ENCODE measurements at regions not wholly inside any gene's neighbourhood (a gene's known extent, or its start where the extent isn't known, plus 50 kb on each side); places are given as distances from the start of the nearest gene placed in this dataset.

DNA sequence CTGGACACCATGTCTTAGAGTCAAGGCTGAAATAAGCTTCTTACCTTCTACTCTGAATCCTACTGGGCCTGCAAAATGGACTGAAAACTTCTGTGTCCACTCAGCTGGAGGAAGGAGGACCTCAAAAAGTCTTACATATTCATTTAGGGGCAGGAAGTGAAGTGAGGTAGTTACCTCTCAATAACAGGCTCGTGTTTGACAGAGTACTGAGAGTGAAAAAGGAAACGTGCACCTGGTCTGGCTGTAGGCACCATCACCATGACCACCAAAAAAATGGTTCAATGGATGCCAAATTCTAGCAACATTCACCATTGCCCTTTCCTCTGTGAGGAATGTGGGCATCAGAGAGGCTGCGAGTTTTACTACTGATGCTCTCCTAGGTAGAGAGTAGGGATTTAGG is 176.2 kb downstream of the RFC3 start:
- H2AK5ac ChIP-seq (ENCODE audit: low read length), result no peak overlapping the region
- no peak overlapping the region for H4K8ac ChIP-seq (ENCODE audit: low read depth, low read length)
- no peak overlapping the region for H3K9ac ChIP-seq (ENCODE audit: low read length)
- H3K4me1 ChIP-seq (ENCODE audit: control insufficient read depth in 1 of 2, insufficient read depth in 2 of 2, low read length in 2 of 2), result peaks cover 3 to 8% of the 10 kb centered on the region in 2 experiments
- H3K23ac ChIP-seq (ENCODE audit: low read length), result no peak overlapping the region
- no peak overlapping the region for H3K4me3 ChIP-seq (ENCODE audit: low read depth, low read length)
- H3K9me3 ChIP-seq (ENCODE audit: insufficient read depth, low read depth, low read length), result no peaks in the 10 kb centered on the region
- H4K12ac ChIP-seq (ENCODE audit: low read depth, low read length), result no peak overlapping the region
- H3K4ac ChIP-seq (ENCODE audit: low read depth, low read length), result no peak overlapping the region
- no peak overlapping the region for H4K91ac ChIP-seq (ENCODE audit: low read depth, low read length)
- no peaks in the 10 kb centered on the region for H3K79me2 ChIP-seq (ENCODE audit: control insufficient read depth, insufficient read depth, low read length, poor library complexity)
- H3K36me3 ChIP-seq (ENCODE audit: control insufficient read depth in 1 of 2, insufficient read depth in 2 of 2, low read length in 2 of 2), result no peaks in the 10 kb centered on the region
- peaks cover 3% of the 10 kb centered on the region for H3K79me1 ChIP-seq (ENCODE audit: low read length)
- no peak overlapping the region for H2AFZ ChIP-seq (ENCODE audit: insufficient read depth, low read length, poor library complexity)
- H3K18ac ChIP-seq (ENCODE audit: low read length), result no peak overlapping the region
- no CpG with 5 or more reads among the region's 3 CpGs for WGBS (ENCODE audit: extremely low coverage, insufficient coverage, insufficient read length)
- no peak overlapping the region for H2BK120ac ChIP-seq (ENCODE audit: insufficient read depth, low read length, poor library complexity)
- no peak overlapping the region for H2BK5ac ChIP-seq (ENCODE audit: low read depth, low read length, poor library complexity)
- no peaks in the 10 kb centered on the region for H3K27me3 ChIP-seq (ENCODE audit: insufficient read depth, low read length)
- H3K14ac ChIP-seq (ENCODE audit: low read length), result no peak overlapping the region
- no peak overlapping the region for H3K4me2 ChIP-seq (ENCODE audit: low read length)
- no peak overlapping the region for H3K27ac ChIP-seq (ENCODE audit: low read depth, low read length)
- no peak for DNase-seq
- no peak overlapping the region for H2BK12ac ChIP-seq (ENCODE audit: low read length)

DNA sequence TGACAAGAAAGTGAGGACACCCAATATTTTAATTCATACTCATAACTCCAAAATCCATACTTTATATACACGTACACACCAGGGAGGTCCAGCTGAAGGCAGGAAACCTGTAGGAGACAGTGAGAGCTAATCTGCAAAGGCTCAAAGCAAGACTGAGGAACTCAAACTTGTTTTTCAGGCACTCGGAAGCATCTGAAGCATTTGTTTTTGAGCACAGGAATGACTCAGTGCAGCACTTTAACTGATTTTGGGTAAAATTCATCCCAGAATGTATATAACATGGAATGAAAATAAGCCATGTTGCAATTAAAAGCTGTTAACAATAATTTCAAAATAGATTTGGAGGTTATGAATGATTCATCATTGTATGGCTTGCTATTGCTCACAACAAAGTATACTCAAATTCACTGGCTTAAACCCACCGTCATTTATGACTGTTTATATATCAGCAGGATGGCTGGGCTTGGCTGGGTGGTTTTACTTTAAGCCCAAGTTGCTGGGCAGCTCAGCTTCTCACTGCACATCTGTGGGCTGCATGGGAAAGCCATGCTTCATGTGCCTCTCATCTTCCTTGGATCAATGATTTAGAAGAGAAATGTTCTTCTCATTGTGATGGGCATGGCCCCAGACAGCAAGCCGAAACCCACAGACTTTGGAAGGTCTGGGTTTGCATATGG is 177.0 kb downstream of the RFC3 start:
- no peak overlapping the region for H2BK5ac ChIP-seq (ENCODE audit: low read depth, low read length, poor library complexity)
- peaks cover 3% of the 10 kb centered on the region for H3K79me1 ChIP-seq (ENCODE audit: low read length)
- H3K36me3 ChIP-seq (ENCODE audit: control insufficient read depth in 1 of 2, insufficient read depth in 2 of 2, low read length in 2 of 2), result no peaks in the 10 kb centered on the region
- no peak overlapping the region for H3K27ac ChIP-seq (ENCODE audit: low read depth, low read length)
- no peak overlapping the region for H3K18ac ChIP-seq (ENCODE audit: low read length)
- no peak overlapping the region for H3K4me2 ChIP-seq (ENCODE audit: low read length)
- H3K9ac ChIP-seq (ENCODE audit: low read length), result no peak overlapping the region
- no peak overlapping the region for H2AK5ac ChIP-seq (ENCODE audit: low read length)
- no peaks in the 10 kb centered on the region for H3K79me2 ChIP-seq (ENCODE audit: control insufficient read depth, insufficient read depth, low read length, poor library complexity)
- peaks cover 3 to 8% of the 10 kb centered on the region in 2 experiments for H3K4me1 ChIP-seq (ENCODE audit: control insufficient read depth in 1 of 2, insufficient read depth in 2 of 2, low read length in 2 of 2)
- H3K4me3 ChIP-seq (ENCODE audit: low read depth, low read length), result no peak overlapping the region
- no peak overlapping the region for H2AFZ ChIP-seq (ENCODE audit: insufficient read depth, low read length, poor library complexity)
- H2BK12ac ChIP-seq (ENCODE audit: low read length), result peak overlapping the region; percentile 19
- no peak overlapping the region for H2BK120ac ChIP-seq (ENCODE audit: insufficient read depth, low read length, poor library complexity)
- peak; percentile 65 to 92 for DNase-seq
- no peak overlapping the region for H3K14ac ChIP-seq (ENCODE audit: low read length)
- WGBS (ENCODE audit: extremely low coverage, insufficient coverage, insufficient read length), result no CpG with 5 or more reads among the region's 4 CpGs
- H4K8ac ChIP-seq (ENCODE audit: low read depth, low read length), result no peak overlapping the region
- H3K9me3 ChIP-seq (ENCODE audit: insufficient read depth, low read depth, low read length), result no peaks in the 10 kb centered on the region
- H3K4ac ChIP-seq (ENCODE audit: low read depth, low read length), result no peak overlapping the region
- H4K91ac ChIP-seq (ENCODE audit: low read depth, low read length), result no peak overlapping the region
- H3K23ac ChIP-seq (ENCODE audit: low read length), result no peak overlapping the region
- H3K27me3 ChIP-seq (ENCODE audit: insufficient read depth, low read length), result no peaks in the 10 kb centered on the region
- no peak overlapping the region for H4K12ac ChIP-seq (ENCODE audit: low read depth, low read length)

DNA sequence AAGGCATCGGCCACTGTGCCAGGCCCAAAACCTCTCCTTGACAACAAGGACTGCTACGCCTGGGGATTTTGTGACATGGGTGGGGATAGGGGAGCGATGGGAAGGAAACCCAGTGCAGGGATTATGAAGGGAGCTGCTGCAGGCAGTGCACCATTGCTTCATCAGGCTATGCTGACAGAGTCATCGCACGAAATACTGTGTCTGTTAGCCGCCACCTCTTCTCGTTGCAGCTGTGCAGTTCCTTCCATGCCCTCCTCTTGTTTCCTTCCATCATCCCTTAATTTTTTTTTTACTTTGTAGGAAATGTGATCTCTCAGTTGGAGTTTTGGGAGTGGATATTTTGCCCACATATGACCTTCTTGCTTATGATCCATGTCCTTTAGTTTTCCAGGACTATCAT is 178.7 kb downstream of the RFC3 start:
- Histone ChIP-seq H3K14ac (ENCODE audit: low read length) (no peak overlapping the region), H3K27ac (ENCODE audit: low read depth, low read length) (no peak overlapping the region), H4K8ac (ENCODE audit: low read depth, low read length) (no peak overlapping the region), H2BK5ac (ENCODE audit: low read depth, low read length, poor library complexity) (no peak overlapping the region), H3K4me1 (ENCODE audit: control insufficient read depth in 1 of 2, insufficient read depth in 2 of 2, low read length in 2 of 2) (peaks cover 3 to 8% of the 10 kb centered on the region in 2 experiments), H3K23ac (ENCODE audit: low read length) (no peak overlapping the region), H2BK12ac (ENCODE audit: low read length) (no peak overlapping the region), H2BK120ac (ENCODE audit: insufficient read depth, low read length, poor library complexity) (no peak overlapping the region), H3K36me3 (ENCODE audit: control insufficient read depth in 1 of 2, insufficient read depth in 2 of 2, low read length in 2 of 2) (no peaks in the 10 kb centered on the region), H3K79me1 (ENCODE audit: low read length) (peaks cover 3% of the 10 kb centered on the region), H3K18ac (ENCODE audit: low read length) (no peak overlapping the region), H3K9ac (ENCODE audit: low read length) (no peak overlapping the region), H2AFZ (ENCODE audit: insufficient read depth, low read length, poor library complexity) (no peak overlapping the region), H3K4me3 (ENCODE audit: low read depth, low read length) (no peak overlapping the region), H4K91ac (ENCODE audit: low read depth, low read length) (no peak overlapping the region), H3K27me3 (ENCODE audit: insufficient read depth, low read length) (no peaks in the 10 kb centered on the region), H3K9me3 (ENCODE audit: insufficient read depth, low read depth, low read length) (no peaks in the 10 kb centered on the region), H3K4ac (ENCODE audit: low read depth, low read length) (no peak overlapping the region), H3K79me2 (ENCODE audit: control insufficient read depth, insufficient read depth, low read length, poor library complexity) (no peaks in the 10 kb centered on the region), H2AK5ac (ENCODE audit: low read length) (no peak overlapping the region), H3K4me2 (ENCODE audit: low read length) (no peak overlapping the region), H4K12ac (ENCODE audit: low read depth, low read length) (no peak overlapping the region)
- no CpG with 5 or more reads among the region's 7 CpGs for WGBS (ENCODE audit: extremely low coverage, insufficient coverage, insufficient read length)
- no peak for DNase-seq

DNA sequence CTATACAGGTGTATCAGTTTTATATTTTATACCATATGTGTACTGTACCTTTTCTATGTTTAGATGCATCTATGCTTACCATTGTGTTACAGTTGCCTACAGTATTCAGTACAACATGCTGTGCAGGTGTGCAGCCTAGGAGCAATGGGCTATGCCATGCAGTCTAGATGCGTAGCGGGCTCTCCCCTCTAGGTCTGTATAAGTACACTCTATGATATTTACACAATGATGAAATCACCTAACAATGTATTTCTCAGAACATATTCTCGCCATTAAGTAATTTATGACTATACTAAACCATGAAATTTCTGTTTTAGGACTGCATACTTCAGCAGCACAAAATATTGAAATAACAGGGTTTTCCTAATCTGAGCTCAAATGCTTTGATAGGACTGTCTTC is 179.6 kb downstream of the RFC3 start:
- H2AK5ac ChIP-seq (ENCODE audit: low read length), result no peak overlapping the region
- DNase-seq, result no peak
- H3K9ac ChIP-seq (ENCODE audit: low read length), result no peak overlapping the region
- no peak overlapping the region for H3K4ac ChIP-seq (ENCODE audit: low read depth, low read length)
- no peak overlapping the region for H3K4me2 ChIP-seq (ENCODE audit: low read length)
- H2BK120ac ChIP-seq (ENCODE audit: insufficient read depth, low read length, poor library complexity), result no peak overlapping the region
- H3K4me3 ChIP-seq (ENCODE audit: low read depth, low read length), result no peak overlapping the region
- no peak overlapping the region for H3K18ac ChIP-seq (ENCODE audit: low read length)
- no peak overlapping the region for H2BK5ac ChIP-seq (ENCODE audit: low read depth, low read length, poor library complexity)
- no peak overlapping the region for H4K91ac ChIP-seq (ENCODE audit: low read depth, low read length)
- H3K4me1 ChIP-seq (ENCODE audit: control insufficient read depth in 1 of 2, insufficient read depth in 2 of 2, low read length in 2 of 2), result peaks cover 3 to 8% of the 10 kb centered on the region in 2 experiments
- no peaks in the 10 kb centered on the region for H3K36me3 ChIP-seq (ENCODE audit: control insufficient read depth in 1 of 2, insufficient read depth in 2 of 2, low read length in 2 of 2)
- no peak overlapping the region for H2AFZ ChIP-seq (ENCODE audit: insufficient read depth, low read length, poor library complexity)
- H3K14ac ChIP-seq (ENCODE audit: low read length), result no peak overlapping the region
- H3K23ac ChIP-seq (ENCODE audit: low read length), result no peak overlapping the region
- no peak overlapping the region for H3K27ac ChIP-seq (ENCODE audit: low read depth, low read length)
- H3K9me3 ChIP-seq (ENCODE audit: insufficient read depth, low read depth, low read length), result peaks cover 1% of the 10 kb centered on the region
- H3K79me1 ChIP-seq (ENCODE audit: low read length), result peaks cover 3% of the 10 kb centered on the region
- H3K79me2 ChIP-seq (ENCODE audit: control insufficient read depth, insufficient read depth, low read length, poor library complexity), result no peaks in the 10 kb centered on the region
- H2BK12ac ChIP-seq (ENCODE audit: low read length), result no peak overlapping the region
- WGBS (ENCODE audit: extremely low coverage, insufficient coverage, insufficient read length), result no CpG with 5 or more reads among the region's 3 CpGs
- no peaks in the 10 kb centered on the region for H3K27me3 ChIP-seq (ENCODE audit: insufficient read depth, low read length)
- no peak overlapping the region for H4K8ac ChIP-seq (ENCODE audit: low read depth, low read length)
- H4K12ac ChIP-seq (ENCODE audit: low read depth, low read length), result no peak overlapping the region

Measured in trophoblast cell (in vitro differentiated cells and primary cell).